ENCODE measurements at regions not wholly inside any gene's neighbourhood (a gene's known extent, or its start where the extent isn't known, plus 50 kb on each side); places are given as distances from the start of the nearest gene placed in this dataset.

DNA sequence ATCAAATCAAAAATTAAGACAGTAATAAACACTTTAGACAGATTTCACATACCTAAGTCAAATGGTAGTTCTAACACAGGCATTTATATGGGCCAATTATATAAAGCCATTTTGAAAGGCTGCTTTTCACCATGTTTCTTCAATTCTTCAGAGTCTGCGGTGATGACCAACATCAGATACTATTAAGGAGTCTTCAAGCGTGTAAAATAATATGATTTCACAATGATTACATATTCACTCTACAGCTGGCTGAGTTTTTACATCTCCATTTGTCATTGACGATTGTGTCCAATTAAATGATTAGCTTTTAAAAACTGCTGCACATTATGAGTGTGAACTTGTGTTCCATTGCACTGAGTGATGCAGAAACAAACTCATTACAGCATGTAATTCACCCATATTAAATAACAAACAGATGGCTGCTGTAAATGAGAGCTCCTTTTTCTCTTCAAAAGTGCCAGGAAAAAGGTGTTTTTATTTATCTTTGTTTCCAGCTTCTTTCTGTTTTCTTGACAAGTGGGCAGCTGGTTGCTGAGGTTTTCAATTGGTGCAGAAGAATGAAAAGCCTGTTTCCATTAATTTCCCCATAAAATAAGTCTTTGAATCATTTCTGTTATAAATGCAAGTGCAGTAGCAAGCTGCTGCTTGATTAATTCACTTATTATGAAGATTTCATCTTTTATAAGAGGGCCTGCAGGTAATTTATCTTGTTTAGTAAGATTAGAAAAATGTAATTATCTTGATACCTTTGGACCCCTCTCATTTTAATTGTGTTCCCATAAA is 676.1 kb upstream of the KLHL1 start:
- Histone ChIP-seq H3K36me3 (ENCODE audit: control insufficient read depth in 2 of 2, insufficient read depth in 1 of 2, low read length in 2 of 2) (no peaks in the 10 kb centered on the region), H3K9me3 (ENCODE audit: control insufficient read depth, insufficient read depth, low read depth, low read length) (no peaks in the 10 kb centered on the region), H3K4me3 (ENCODE audit: low read depth, low read length) (no peak overlapping the region), H3K4me1 (ENCODE audit: control insufficient read depth, insufficient read depth, low read length) (no peaks in the 10 kb centered on the region), H3K27ac (ENCODE audit: extremely low read depth, low read depth, low read length) (no peak overlapping the region)
- ChIA-PET POLR2A (no interaction called here), CTCF (no interaction called here)
- TF ChIP-seq ZBTB48 (tag by site-specific recombination; IDR thresholded peaks at IDR 0.05), result no peak
- TF ChIP-seq ZNF274 (IDR thresholded peaks at IDR 0.05; ENCODE audit: low read length), result no peak
- TF ChIP-seq ZNF274 (tag by site-specific recombination; IDR thresholded peaks at IDR 0.05; ENCODE audit: borderline replicate concordance), result no peak
- no peak for TF ChIP-seq ZFP3 (tag by site-specific recombination; IDR thresholded peaks at IDR 0.05; ENCODE audit: low read depth)
- TF ChIP-seq ZNF214 (tag by site-specific recombination; IDR thresholded peaks at IDR 0.05; ENCODE audit: borderline replicate concordance), result no peak
- TF ChIP-seq, protein P1, sequence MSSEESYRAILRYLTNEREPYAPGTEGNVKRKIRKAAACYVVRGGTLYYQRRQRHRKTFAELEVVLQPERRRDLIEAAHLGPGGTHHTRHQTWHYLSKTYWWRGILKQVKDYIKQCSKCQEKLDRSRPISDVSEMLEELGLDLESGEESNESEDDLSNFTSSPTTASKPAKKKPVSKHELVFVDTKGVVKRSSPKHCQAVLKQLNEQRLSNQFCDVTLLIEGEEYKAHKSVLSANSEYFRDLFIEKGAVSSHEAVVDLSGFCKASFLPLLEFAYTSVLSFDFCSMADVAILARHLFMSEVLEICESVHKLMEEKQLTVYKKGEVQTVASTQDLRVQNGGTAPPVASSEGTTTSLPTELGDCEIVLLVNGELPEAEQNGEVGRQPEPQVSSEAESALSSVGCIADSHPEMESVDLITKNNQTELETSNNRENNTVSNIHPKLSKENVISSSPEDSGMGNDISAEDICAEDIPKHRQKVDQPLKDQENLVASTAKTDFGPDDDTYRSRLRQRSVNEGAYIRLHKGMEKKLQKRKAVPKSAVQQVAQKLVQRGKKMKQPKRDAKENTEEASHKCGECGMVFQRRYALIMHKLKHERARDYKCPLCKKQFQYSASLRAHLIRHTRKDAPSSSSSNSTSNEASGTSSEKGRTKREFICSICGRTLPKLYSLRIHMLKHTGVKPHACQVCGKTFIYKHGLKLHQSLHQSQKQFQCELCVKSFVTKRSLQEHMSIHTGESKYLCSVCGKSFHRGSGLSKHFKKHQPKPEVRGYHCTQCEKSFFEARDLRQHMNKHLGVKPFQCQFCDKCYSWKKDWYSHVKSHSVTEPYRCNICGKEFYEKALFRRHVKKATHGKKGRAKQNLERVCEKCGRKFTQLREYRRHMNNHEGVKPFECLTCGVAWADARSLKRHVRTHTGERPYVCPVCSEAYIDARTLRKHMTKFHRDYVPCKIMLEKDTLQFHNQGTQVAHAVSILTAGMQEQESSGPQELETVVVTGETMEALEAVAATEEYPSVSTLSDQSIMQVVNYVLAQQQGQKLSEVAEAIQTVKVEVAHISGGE (tag by site-specific recombination; conservative IDR thresholded peaks at IDR 0.05; ENCODE audit: low read depth), result no peak
- TF ChIP-seq, protein P2, sequence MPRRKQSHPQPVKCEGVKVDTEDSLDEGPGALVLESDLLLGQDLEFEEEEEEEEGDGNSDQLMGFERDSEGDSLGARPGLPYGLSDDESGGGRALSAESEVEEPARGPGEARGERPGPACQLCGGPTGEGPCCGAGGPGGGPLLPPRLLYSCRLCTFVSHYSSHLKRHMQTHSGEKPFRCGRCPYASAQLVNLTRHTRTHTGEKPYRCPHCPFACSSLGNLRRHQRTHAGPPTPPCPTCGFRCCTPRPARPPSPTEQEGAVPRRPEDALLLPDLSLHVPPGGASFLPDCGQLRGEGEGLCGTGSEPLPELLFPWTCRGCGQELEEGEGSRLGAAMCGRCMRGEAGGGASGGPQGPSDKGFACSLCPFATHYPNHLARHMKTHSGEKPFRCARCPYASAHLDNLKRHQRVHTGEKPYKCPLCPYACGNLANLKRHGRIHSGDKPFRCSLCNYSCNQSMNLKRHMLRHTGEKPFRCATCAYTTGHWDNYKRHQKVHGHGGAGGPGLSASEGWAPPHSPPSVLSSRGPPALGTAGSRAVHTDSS (tag by site-specific recombination; IDR thresholded peaks at IDR 0.05), result no peak
- TF ChIP-seq, protein P3, sequence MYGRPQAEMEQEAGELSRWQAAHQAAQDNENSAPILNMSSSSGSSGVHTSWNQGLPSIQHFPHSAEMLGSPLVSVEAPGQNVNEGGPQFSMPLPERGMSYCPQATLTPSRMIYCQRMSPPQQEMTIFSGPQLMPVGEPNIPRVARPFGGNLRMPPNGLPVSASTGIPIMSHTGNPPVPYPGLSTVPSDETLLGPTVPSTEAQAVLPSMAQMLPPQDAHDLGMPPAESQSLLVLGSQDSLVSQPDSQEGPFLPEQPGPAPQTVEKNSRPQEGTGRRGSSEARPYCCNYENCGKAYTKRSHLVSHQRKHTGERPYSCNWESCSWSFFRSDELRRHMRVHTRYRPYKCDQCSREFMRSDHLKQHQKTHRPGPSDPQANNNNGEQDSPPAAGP (tag by site-specific recombination; IDR thresholded peaks at IDR 0.05), result no peak
- no peak for TF ChIP-seq ZNF660 (tag by site-specific recombination; IDR thresholded peaks at IDR 0.05)
- TF ChIP-seq, protein P4, sequence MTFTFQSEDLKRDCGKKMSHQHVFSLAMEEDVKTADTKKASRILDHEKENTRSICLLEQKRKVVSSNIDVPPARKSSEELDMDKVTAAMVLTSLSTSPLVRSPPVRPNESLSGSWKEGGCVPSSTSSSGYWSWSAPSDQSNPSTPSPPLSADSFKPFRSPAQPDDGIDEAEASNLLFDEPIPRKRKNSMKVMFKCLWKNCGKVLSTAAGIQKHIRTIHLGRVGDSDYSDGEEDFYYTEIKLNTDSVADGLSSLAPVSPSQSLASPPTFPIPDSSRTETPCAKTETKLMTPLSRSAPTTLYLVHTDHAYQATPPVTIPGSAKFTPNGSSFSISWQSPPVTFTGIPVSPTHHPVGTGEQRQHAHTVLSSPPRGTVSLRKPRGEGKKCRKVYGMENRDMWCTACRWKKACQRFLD (tag by site-specific recombination; IDR thresholded peaks at IDR 0.05), result no peak
- TF ChIP-seq ZNF571 (tag by site-specific recombination; IDR thresholded peaks at IDR 0.05), result no peak
- TF ChIP-seq, protein P5, sequence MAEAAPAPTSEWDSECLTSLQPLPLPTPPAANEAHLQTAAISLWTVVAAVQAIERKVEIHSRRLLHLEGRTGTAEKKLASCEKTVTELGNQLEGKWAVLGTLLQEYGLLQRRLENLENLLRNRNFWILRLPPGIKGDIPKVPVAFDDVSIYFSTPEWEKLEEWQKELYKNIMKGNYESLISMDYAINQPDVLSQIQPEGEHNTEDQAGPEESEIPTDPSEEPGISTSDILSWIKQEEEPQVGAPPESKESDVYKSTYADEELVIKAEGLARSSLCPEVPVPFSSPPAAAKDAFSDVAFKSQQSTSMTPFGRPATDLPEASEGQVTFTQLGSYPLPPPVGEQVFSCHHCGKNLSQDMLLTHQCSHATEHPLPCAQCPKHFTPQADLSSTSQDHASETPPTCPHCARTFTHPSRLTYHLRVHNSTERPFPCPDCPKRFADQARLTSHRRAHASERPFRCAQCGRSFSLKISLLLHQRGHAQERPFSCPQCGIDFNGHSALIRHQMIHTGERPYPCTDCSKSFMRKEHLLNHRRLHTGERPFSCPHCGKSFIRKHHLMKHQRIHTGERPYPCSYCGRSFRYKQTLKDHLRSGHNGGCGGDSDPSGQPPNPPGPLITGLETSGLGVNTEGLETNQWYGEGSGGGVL (tag by site-specific recombination; IDR thresholded peaks at IDR 0.05), result no peak
- no peak for TF ChIP-seq ZNF473 (tag by site-specific recombination; IDR thresholded peaks at IDR 0.05)
- TF ChIP-seq ZBTB20 (tag by site-specific recombination; IDR thresholded peaks at IDR 0.05), result no peak
- TF ChIP-seq ZFHX2 (tag by site-specific recombination; conservative IDR thresholded peaks at IDR 0.05), result no peak
- TF ChIP-seq ZNF37A (tag by site-specific recombination; IDR thresholded peaks at IDR 0.05), result no peak

Measured in HEK293 (cell line).